ENCODE measurements at regions not wholly inside any gene's neighbourhood (a gene's known extent, or its start where the extent isn't known, plus 50 kb on each side); places are given as distances from the start of the nearest gene placed in this dataset.

DNA sequence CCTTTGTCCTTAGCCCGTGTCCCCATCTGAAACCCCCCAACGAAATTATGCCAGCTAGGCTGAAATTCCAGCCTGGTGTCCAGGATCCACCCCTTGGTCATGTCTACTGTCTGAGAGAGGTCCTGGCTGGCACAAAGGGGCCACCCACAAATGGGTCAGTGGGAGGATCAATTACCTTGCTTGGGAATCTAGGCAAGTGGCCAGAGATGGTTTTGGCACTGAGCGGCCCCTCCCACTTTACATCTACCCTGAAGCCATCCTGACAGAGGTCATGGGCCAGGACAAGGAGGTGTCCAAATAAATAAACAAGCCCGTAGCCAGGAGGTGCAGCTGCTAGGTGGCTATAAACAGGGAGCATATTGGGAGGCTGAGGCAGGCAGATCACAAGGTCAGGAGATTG is 311.5 kb downstream of the MN1 start:
- no peak for DNase-seq

DNA sequence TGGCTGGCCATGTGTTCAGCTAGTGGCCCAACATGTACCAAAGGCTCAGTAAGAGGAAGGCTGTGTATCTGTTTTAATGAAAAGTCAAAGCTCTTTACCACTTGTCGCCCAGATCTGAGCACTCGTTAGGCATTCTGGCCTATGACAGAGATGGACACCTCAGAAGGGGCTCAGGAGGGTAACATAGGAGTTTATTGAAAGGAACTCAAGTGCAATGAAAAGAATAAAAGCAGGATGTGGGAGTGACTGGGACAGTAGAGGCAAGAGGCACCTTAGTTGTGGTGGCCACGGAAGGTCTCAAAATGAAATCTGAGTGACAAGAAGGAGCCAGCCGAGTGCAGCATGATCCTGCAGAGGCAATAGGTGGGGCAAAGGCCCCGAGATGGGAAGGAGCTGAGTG is 309.7 kb downstream of the MN1 start:
- no peak for DNase-seq

- no peak for DNase-seq
Measured at GRCh38 chr22:27492566-27493201, 308.9 kb downstream of the MN1 start.

DNA sequence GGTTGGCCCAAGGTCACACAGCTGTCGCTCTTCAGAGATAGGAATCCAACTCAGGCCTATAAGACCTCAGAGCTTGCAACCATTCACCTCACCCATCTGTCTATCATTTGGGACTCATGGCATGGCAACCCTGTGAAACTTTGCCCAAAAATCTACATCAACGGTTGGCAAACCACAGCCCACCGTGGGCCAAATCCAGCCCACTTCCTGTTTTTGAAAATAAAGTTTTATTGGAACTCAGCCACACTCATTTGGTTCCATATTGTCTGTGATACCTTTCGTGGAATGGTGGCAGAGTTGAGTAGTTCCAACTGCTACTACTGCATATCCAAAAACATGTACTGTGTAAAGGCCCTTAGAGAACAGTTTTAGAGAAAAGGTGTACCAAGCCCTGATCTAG is 307.8 kb downstream of the MN1 start:
- DNase-seq, result no peak

GRCh38 chr22:27494785-27495184 is 306.8 kb downstream of the MN1 start:
- DNase-seq, result no peak

DNA sequence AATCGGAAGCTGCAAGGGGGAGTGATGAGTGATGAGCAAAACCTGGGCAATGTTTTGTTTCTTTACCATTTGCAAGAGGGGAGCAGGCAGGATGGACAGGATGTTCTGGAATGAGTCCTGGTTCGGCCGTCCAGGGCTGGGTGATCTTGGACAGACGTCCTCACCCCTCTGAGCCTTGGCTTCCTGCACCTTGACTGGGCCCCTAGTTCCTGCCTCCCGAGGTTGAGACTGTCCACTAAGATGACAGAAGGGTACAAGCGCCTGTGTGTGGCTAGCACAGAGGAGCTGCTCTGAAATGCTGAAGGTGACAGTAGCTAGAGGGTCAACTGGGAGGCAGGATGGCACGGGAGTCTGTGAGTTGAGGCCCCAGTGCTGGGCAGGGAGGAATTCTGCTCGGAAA is 306.2 kb downstream of the MN1 start:
- DNase-seq, result no peak

GRCh38 chr22:27499121-27499520 is 302.4 kb downstream of the MN1 start:
- DNase-seq, result no peak

GRCh38 chr22:27501191-27501936 is 300.2 kb downstream of the MN1 start:
- DNase-seq, result no peak

- no peak for DNase-seq
Measured at GRCh38 chr22:27502327-27502726, 299.2 kb downstream of the MN1 start.

DNA sequence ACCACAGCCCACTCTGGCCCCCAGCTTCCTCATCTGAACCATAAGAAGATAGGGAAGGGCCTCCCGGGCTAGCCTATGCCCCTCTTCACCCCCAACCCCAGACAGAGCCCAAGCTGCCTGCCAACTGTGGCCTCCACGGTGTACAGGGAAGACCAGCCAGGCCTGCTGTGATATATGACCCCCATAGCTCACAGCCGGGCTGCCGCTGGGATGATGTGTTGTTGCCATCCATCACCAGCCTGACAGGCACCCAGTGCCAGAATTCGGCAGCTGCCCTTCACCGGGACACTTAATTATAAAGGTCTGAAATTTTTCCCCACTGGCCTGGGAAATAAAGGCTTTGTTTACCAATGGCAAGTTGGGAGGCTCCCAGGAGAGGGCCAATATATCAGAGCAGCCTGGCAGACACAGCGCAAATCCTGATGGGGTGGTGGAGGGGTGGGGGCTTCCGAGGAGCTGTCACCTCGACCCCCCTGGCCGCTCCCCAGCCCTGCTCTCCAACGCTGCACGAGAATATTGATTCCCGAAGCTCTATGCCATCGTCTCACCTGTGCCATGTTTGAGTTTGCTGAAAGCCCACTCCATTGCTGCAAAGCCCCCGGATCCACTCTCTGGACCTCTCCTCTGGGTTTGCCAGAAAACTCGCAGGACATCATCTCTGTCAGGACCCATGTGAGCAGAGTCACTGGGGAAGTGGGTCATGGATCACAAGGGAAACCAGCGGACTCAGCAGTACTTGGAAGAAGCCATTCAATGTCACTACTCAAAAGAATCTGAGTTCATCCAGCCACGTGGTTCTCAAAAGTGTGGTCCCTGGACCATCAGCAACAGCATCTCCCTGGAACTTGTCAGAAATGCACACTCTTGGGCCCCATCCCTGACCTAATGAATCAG is 296.9 kb downstream of the MN1 start:
- no peak for DNase-seq

- no peak for DNase-seq
Measured at GRCh38 chr22:27507111-27507611, 294.4 kb downstream of the MN1 start.

DNA sequence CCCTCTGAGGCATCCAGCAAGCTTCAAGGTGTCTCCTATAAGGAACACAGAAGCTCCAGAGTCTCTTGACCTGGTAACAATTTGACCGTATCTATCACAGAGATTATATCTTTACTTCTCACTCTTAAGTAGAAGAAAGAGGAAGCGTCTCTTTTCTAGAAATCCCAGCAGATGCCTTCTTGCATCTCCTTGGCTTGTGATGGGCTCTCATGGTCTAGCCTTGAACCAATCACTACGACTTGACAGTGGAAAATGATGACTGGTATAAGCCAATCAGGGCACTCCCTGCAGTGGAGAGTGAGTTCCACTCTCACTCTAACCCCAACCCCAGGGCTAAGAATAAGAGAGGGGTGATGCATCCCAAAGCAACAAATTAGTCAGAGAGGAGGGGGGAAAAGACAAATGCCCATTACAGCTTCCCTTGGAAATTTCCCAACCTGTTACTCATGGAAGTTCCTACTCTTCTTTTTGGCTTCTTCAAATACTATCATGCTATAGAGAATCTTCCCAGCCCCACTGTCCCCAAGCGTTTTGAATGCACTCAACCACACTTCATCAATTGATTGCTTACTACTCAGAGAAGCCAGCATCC is 293.5 kb downstream of the MN1 start:
- DNase-seq, result no peak

- DNase-seq, result no peak
Measured at GRCh38 chr22:27509132-27509920, 292.2 kb downstream of the MN1 start.

DNA sequence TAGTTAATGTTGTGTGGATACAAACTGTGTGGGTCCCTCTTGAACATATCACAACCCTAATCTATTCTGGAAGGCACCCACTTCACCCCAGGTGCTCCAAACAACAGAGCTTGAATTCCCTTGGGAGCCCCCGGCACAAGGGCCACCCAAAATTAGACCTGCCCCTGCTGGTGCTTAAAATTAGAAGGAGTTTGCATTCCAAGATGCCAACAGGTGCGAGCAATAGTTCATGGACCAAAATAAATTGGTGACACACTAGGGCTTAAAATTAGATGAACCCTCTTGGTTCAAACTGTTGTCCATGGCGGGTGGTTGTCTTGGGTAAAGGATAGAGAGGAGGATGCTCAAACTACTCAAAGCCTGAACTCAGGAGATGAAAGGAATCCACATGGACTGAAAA is 291.5 kb downstream of the MN1 start:
- DNase-seq, result no peak

- DNase-seq, result no peak
Measured at GRCh38 chr22:27512283-27512761, 289.2 kb downstream of the MN1 start.

GRCh38 chr22:27513021-27513420 is 288.5 kb downstream of the MN1 start:
- no peak for DNase-seq

GRCh38 chr22:27514601-27515523 is 286.7 kb downstream of the MN1 start:
- no peak for DNase-seq

DNA sequence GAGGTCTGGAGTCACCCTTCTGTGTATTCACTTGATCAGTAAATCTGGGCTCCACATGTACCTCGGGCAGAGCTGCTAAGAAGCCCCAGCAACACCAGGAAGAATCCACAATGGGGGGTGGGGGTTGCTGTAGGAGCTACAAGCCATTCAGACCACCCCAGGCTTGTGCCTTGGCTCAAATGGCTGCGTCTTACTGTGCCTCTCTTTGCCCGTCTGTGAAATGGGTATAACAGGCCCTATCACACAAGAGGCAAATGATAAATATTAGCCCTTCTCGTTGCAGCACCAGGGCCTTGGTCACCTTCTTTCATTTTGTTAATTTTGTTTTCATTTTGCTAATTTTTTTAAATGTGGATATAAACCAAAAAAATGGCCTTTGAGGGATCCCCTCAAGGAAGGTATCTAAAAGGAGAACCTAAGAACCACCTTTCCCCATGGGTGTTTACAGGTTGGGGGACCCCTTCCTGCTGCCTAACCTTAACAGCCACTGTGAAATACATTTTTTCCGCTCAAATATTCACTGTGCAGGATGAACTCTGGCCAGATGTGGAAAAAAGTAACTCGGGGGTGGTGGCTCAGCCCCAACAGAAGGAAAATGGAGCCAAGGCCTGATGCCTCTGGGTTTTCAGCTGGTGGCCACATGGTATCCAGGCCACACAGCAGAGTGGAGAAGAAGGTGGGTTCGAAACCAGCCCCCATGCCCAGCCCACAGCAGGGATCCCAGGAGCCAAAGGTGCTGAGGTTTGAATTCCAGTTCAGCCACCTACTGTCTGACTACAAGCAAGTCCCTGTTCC is 284.0 kb downstream of the MN1 start:
- DNase-seq, result no peak

- DNase-seq, result no peak
Measured at GRCh38 chr22:27518531-27519340, 282.8 kb downstream of the MN1 start.
